Prostate gland (tissue), 2 donors: ENCODE measurements at regions not wholly inside any gene's neighbourhood (a gene's known extent, or its start where the extent isn't known, plus 50 kb on each side); places are given as distances from the start of the nearest gene placed in this dataset.

Experiments used
- POLR2A ChIP-seq: fragments of 450-650 bp; IDR thresholded peaks from one replicate; pipeline ENCODE4 v1.6.1; 2016; ENCODE audit warnings: antibody characterized with exemption, mild to moderate bottlenecking
- POLR2AphosphoS5 ChIP-seq: sonication (generic); formaldehyde crosslinking; IDR thresholded peaks from one replicate; pipeline ENCODE4 v1.6.1; 2017; ENCODE audit warnings: antibody characterized with exemption
- TF ChIP-seq, protein P1 (sequence below), 4 experiments: fragments of 200-600 bp in 2 of 4; fragments of 450-650 bp in 2 of 4; sonication (generic) in 2 of 4; IDR thresholded peaks; 1 replicate in 3 of 4; 2 replicates in 1 of 4; pipeline ENCODE4 v1.5.1; 2016 to 2019; ENCODE audit warnings: antibody characterized with exemption in 4 of 4, mild to moderate bottlenecking in 2 of 4, moderate library complexity in 2 of 4

DNA sequence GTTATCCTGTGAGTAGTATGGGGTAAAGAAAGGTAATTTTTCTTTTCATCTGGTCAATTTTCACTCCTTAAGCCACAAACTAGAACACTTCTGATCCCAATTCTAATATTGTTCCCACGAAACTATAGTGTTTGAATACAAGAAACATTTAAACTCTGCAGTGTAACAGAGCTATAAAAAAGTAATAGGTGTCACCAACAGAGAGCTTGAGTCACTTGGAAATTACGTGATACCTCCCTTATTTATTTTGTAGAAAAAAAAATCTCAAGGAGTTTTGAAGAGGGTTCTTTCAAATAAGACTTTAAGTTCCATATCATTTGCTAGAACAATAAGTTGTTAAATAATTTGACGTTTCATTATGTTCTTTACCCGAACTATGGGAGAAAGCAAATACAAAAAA lies 959.4 kb downstream of the JRKL start:
- TF ChIP-seq, protein P1, sequence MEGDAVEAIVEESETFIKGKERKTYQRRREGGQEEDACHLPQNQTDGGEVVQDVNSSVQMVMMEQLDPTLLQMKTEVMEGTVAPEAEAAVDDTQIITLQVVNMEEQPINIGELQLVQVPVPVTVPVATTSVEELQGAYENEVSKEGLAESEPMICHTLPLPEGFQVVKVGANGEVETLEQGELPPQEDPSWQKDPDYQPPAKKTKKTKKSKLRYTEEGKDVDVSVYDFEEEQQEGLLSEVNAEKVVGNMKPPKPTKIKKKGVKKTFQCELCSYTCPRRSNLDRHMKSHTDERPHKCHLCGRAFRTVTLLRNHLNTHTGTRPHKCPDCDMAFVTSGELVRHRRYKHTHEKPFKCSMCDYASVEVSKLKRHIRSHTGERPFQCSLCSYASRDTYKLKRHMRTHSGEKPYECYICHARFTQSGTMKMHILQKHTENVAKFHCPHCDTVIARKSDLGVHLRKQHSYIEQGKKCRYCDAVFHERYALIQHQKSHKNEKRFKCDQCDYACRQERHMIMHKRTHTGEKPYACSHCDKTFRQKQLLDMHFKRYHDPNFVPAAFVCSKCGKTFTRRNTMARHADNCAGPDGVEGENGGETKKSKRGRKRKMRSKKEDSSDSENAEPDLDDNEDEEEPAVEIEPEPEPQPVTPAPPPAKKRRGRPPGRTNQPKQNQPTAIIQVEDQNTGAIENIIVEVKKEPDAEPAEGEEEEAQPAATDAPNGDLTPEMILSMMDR (IDR thresholded peaks at IDR 0.05), result no peak
- no peak for TF ChIP-seq POLR2A
- TF ChIP-seq POLR2AphosphoS5, result no peak
